Right lobe of liver (tissue), 6 donors: ENCODE measurements at regions not wholly inside any gene's neighbourhood (a gene's known extent, or its start where the extent isn't known, plus 50 kb on each side); places are given as distances from the start of the nearest gene placed in this dataset.

Experiments
- ATAC-seq, 4 donors: fragments of 200-7000 bp; cut with Tn5 transposase; one replicate each; pipeline ENCODE4 v1.9.1; 2020; ENCODE audit warnings: mild to moderate bottlenecking in 4 of 4, moderate library complexity in 4 of 4
- DNase-seq, 3 donors: peaks; one replicate each; pipeline ENCODE4 v3.0.0-alpha.2; 2020
- H3K27ac ChIP-seq, 3 donors: fragments of 200-600 bp; one replicate each; pipeline ENCODE4 v1.8.0; 2022
- H3K27me3 ChIP-seq, 2 donors: fragments of 200-600 bp; one replicate each; pipeline ENCODE4 v1.8.0; 2022
- H3K36me3 ChIP-seq, 4 donors: fragments of 200-600 bp; sonication (generic) in 1 of 4; one replicate each; pipeline versions ENCODE4 v1.5.1 to v1.8.0; 2017 to 2022; ENCODE audit warnings: control low read depth in 1 of 4
- H3K4me1 ChIP-seq, 4 donors: fragments of 200-600 bp; sonication (generic) in 1 of 4; one replicate each; pipeline versions ENCODE4 v1.5.1 to v1.8.0; 2017 to 2022; ENCODE audit warnings: control low read depth in 1 of 4
- H3K4me3 ChIP-seq, 3 donors: fragments of 200-600 bp; one replicate each; pipeline ENCODE4 v1.8.0; 2022
- H3K9me3 ChIP-seq, 4 donors: fragments of 200-600 bp; sonication (generic) in 1 of 4; one replicate each; pipeline versions ENCODE4 v1.5.1 to v1.8.0; 2017 to 2022; ENCODE audit warnings: control low read depth in 1 of 4
- POLR2A ChIP-seq: fragments of 450-650 bp; IDR thresholded peaks from one replicate; pipeline ENCODE4 v1.6.1; 2017; ENCODE audit warnings: antibody characterized with exemption, mild to moderate bottlenecking
- WGBS: methylation state at CpG from one replicate; pipeline ENCODE4 v1.1.6; 2018; ENCODE audit warnings: low coverage, low lambda C conversion rate; ENCODE audit not compliant: insufficient coverage; ENCODE audit errors: missing lambda C conversion rate; 5-methylcytosine and 5-hydroxymethylcytosine counted together
- intact Hi-C, 2 donors: fragments of 100-400 bp; cut with DNase I; formaldehyde crosslinking; loops; one replicate each; pipeline versions ENCODE4 v1.11.2 to v1.14.1; 2022
- TF ChIP-seq, protein P1 (sequence below), 4 donors: fragments of 200-600 bp in 3 of 4; fragments of 450-650 bp in 1 of 4; IDR thresholded peaks; one replicate each; pipeline versions ENCODE4 v1.5.1 to v1.8.0; 2016 to 2022; ENCODE audit warnings: antibody characterized with exemption in 4 of 4, mild to moderate bottlenecking in 2 of 4
- donor health status: DM: no; HTN: yes; CAD: no.
- donor health status: DM: no; HTN: no; CAD: no.
- donor health status: DM: no; HTN: no; CAD: no.
- donor health status: DM: no; HTN: yes; CAD: no.
- donor health status: DM: no; HTN: yes; CAD: no.

DNA sequence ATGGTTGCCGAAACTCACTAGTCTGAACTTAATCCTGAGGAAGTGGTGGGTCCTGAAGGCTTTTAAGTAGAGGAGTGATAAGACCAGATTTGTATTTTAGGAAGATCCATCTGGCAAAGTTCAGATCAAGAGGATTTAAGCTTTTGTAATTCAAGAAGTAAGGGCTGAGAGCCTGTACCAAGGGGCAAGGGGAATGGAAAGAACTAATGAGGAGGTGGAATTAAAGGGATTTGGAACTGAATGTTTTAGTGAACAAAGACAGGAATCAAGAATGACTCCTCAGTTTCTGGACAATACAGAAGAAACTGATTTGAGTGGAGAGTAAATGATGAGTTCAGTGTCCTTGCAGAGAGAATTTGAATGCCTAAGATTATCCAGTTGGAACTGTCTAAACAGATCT, 249.0 kb downstream of the C7orf25 start:
- Histone ChIP-seq H3K4me1 (no peaks in the 10 kb centered on the region), H3K9me3 (no peaks in the 10 kb centered on the region), H3K27ac (no peak overlapping the region), H3K27me3 (no peaks in the 10 kb centered on the region), H3K4me3 (no peak overlapping the region), H3K36me3 (no peaks in the 10 kb centered on the region)
- DNase-seq (no peak), ATAC-seq (no peak)
- WGBS, result 73% methylated on average over 1 of the region's 1 CpG
- intact Hi-C loops, result no loop called here
- no peak for TF ChIP-seq POLR2A
- TF ChIP-seq, protein P1, sequence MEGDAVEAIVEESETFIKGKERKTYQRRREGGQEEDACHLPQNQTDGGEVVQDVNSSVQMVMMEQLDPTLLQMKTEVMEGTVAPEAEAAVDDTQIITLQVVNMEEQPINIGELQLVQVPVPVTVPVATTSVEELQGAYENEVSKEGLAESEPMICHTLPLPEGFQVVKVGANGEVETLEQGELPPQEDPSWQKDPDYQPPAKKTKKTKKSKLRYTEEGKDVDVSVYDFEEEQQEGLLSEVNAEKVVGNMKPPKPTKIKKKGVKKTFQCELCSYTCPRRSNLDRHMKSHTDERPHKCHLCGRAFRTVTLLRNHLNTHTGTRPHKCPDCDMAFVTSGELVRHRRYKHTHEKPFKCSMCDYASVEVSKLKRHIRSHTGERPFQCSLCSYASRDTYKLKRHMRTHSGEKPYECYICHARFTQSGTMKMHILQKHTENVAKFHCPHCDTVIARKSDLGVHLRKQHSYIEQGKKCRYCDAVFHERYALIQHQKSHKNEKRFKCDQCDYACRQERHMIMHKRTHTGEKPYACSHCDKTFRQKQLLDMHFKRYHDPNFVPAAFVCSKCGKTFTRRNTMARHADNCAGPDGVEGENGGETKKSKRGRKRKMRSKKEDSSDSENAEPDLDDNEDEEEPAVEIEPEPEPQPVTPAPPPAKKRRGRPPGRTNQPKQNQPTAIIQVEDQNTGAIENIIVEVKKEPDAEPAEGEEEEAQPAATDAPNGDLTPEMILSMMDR (IDR thresholded peaks at IDR 0.05), result no peak

DNA sequence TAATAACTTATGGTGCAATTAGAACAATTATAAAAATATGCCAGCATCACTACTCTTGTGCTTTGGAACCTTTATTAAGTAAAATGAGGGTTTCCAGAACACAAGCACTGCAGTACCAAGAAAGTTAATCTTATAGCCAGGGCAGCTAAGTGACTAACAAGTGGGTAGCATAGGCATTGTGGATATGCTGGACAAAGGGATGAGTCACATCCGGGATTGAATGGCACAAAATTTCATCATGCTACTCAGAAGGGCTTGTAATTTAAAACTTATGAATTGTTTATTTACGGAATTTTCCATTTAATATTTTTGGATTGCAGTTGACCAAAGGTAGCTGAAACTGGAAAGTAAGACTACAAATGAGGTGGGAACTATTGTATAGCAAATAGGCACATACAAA, 250.6 kb downstream of the C7orf25 start:
- 59% methylated on average over 2 of the region's 2 CpGs for WGBS
- DNase-seq (no peak), ATAC-seq (no peak)
- Histone ChIP-seq H3K27me3 (no peaks in the 10 kb centered on the region), H3K27ac (no peak overlapping the region), H3K36me3 (no peaks in the 10 kb centered on the region), H3K9me3 (no peaks in the 10 kb centered on the region), H3K4me1 (no peaks in the 10 kb centered on the region), H3K4me3 (no peak overlapping the region)
- intact Hi-C loops, result no loop called here
- TF ChIP-seq, protein P1 (IDR thresholded peaks at IDR 0.05), result no peak
- TF ChIP-seq POLR2A, result no peak

DNA sequence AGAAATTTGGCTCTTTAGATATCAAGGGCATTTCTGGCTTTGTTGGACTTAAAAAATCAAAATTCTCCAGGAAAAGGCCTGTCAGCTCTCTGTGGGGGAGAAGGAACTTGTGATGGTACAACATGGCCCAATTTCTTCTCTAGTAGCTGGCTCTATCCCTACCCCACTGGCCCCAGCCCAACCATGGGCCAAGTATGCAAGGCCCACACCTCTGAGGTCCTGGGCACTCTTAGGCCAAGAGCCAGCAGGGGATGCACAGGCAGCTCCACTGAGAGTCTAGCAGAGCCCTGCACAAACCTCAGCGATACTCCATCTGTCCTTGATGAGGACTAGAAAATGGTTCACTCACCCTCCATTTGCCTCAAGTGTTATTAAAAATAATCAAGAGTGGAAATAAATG, 261.2 kb downstream of the C7orf25 start:
- TF ChIP-seq, protein P1 (IDR thresholded peaks at IDR 0.05), result no peak
- no peak for TF ChIP-seq POLR2A
- intact Hi-C loops, result no loop called here
- H3K4me3 ChIP-seq, result no peak overlapping the region
- WGBS, result 83% methylated on average over 1 of the region's 1 CpG
- no peaks in the 10 kb centered on the region for H3K9me3 ChIP-seq
- no peaks in the 10 kb centered on the region for H3K27me3 ChIP-seq
- H3K4me1 ChIP-seq, result no peaks in the 10 kb centered on the region
- H3K36me3 ChIP-seq, result no peaks in the 10 kb centered on the region
- DNase-seq, result no peak
- no peak for ATAC-seq
- H3K27ac ChIP-seq, result no peak overlapping the region

DNA sequence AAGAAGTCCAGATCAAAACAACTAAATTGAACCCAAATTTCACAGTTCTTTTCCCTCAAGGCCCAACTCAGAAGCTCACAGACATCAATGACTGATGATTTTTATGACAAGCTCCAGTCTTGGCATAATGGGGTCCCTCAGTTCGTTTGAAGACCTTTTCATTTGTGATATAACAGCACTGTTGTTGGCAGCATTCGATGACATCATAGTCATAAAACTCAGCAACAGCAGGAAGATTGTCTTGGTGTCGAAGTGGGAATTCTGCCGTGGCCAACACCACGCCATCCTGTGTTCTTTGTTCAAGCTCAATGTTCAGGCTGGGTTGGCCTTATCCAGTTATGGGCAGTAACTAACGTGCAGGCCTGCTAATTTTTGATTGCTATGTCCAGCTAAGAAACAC, 261.7 kb downstream of the C7orf25 start:
- Histone ChIP-seq H3K9me3 (no peaks in the 10 kb centered on the region), H3K27me3 (no peaks in the 10 kb centered on the region), H3K4me1 (no peaks in the 10 kb centered on the region), H3K4me3 (no peak overlapping the region), H3K27ac (no peak overlapping the region), H3K36me3 (no peaks in the 10 kb centered on the region)
- intact Hi-C loops, result no loop called here
- WGBS, result 47% methylated on average over 2 of the region's 6 CpGs
- DNase-seq (no peak), ATAC-seq (no peak)
- TF ChIP-seq, protein P1 (IDR thresholded peaks at IDR 0.05), result no peak
- TF ChIP-seq POLR2A, result no peak

GRCh38 chr7:42645906-42646305, 266.0 kb downstream of the C7orf25 start:
- H3K27ac ChIP-seq, result no peak overlapping the region
- no peaks in the 10 kb centered on the region for H3K36me3 ChIP-seq
- intact Hi-C loops, result no loop called here
- no peak for DNase-seq
- TF ChIP-seq, protein P1 (IDR thresholded peaks at IDR 0.05), result no peak
- TF ChIP-seq POLR2A, result no peak
- H3K9me3 ChIP-seq, result no peaks in the 10 kb centered on the region
- H3K27me3 ChIP-seq, result no peaks in the 10 kb centered on the region
- no peak for ATAC-seq
- no peaks in the 10 kb centered on the region for H3K4me1 ChIP-seq
- no peak overlapping the region for H3K4me3 ChIP-seq
- 73% methylated on average over 3 of the region's 3 CpGs for WGBS
